H7 (cell line): ENCODE measurements at regions not wholly inside any gene's neighbourhood (a gene's known extent, or its start where the extent isn't known, plus 50 kb on each side); places are given as distances from the start of the nearest gene placed in this dataset.

ENCODE experiments used
- DNase-seq: peaks from one replicate; pipeline ENCODE4 v3.0.0; 2012
- H3K27me3 ChIP-seq: 2 replicates; pipeline ENCODE4 v1.6.0; 2011; ENCODE audit warnings: mild to moderate bottlenecking, low read length; ENCODE audit not compliant: control insufficient read depth, insufficient read depth
- H3K36me3 ChIP-seq: replicated peaks from 2 replicates; pipeline ENCODE4 v1.5.1; 2011; ENCODE audit warnings: low read length; ENCODE audit not compliant: control insufficient read depth, insufficient read depth
- H3K4me3 ChIP-seq: 2 replicates; pipeline ENCODE4 v1.5.1; 2011; ENCODE audit warnings: low read depth, mild to moderate bottlenecking, control low read depth, low read length, moderate library complexity; ENCODE audit not compliant: insufficient read depth

- no peaks in the 10 kb centered on the region for H3K27me3 ChIP-seq
- no peak overlapping the region for H3K4me3 ChIP-seq
- H3K36me3 ChIP-seq, result no peaks in the 10 kb centered on the region
- DNase-seq, result no peak
Measured at GRCh38 chrX:46382595-46382994, 162.6 kb downstream of the ZNF674 start.

- Histone ChIP-seq H3K27me3 (no peaks in the 10 kb centered on the region), H3K36me3 (no peaks in the 10 kb centered on the region), H3K4me3 (no peak overlapping the region)
- no peak for DNase-seq
Measured at GRCh38 chrX:46381630-46382029, 163.6 kb downstream of the ZNF674 start.

GRCh38 chrX:46380148-46380752 lies 165.0 kb downstream of the ZNF674 start:
- no peaks in the 10 kb centered on the region for H3K36me3 ChIP-seq
- H3K4me3 ChIP-seq, result no peak overlapping the region
- no peaks in the 10 kb centered on the region for H3K27me3 ChIP-seq
- DNase-seq, result no peak

GRCh38 chrX:46376246-46376885 lies 168.9 kb downstream of the ZNF674 start:
- Histone ChIP-seq H3K4me3 (no peak overlapping the region), H3K27me3 (no peaks in the 10 kb centered on the region), H3K36me3 (no peaks in the 10 kb centered on the region)
- DNase-seq, result peak; percentile 22

- no peak overlapping the region for H3K4me3 ChIP-seq
- no peaks in the 10 kb centered on the region for H3K27me3 ChIP-seq
- no peaks in the 10 kb centered on the region for H3K36me3 ChIP-seq
- no peak for DNase-seq
Measured at GRCh38 chrX:46375831-46376230, 169.4 kb downstream of the ZNF674 start.

GRCh38 chrX:46374371-46374770 lies 170.8 kb downstream of the ZNF674 start:
- H3K36me3 ChIP-seq, result no peaks in the 10 kb centered on the region
- DNase-seq, result no peak
- no peaks in the 10 kb centered on the region for H3K27me3 ChIP-seq
- H3K4me3 ChIP-seq, result no peak overlapping the region

GRCh38 chrX:46367491-46367890 lies 177.7 kb downstream of the ZNF674 start:
- H3K27me3 ChIP-seq, result no peaks in the 10 kb centered on the region
- H3K36me3 ChIP-seq, result no peaks in the 10 kb centered on the region
- DNase-seq, result no peak
- H3K4me3 ChIP-seq, result no peak overlapping the region

GRCh38 chrX:46366381-46367207 lies 178.6 kb downstream of the ZNF674 start:
- no peaks in the 10 kb centered on the region for H3K27me3 ChIP-seq
- no peak overlapping the region for H3K4me3 ChIP-seq
- no peak for DNase-seq
- no peaks in the 10 kb centered on the region for H3K36me3 ChIP-seq

- Histone ChIP-seq H3K36me3 (no peaks in the 10 kb centered on the region), H3K4me3 (no peak overlapping the region), H3K27me3 (no peaks in the 10 kb centered on the region)
- no peak for DNase-seq
Measured at GRCh38 chrX:46354481-46354880, 190.7 kb downstream of the ZNF674 start.

GRCh38 chrX:46341767-46342322 lies 203.4 kb downstream of the ZNF674 start:
- DNase-seq, result no peak
- H3K27me3 ChIP-seq, result no peaks in the 10 kb centered on the region
- H3K36me3 ChIP-seq, result no peaks in the 10 kb centered on the region
- H3K4me3 ChIP-seq, result no peak overlapping the region

GRCh38 chrX:46340696-46341095 lies 204.5 kb downstream of the ZNF674 start:
- Histone ChIP-seq H3K27me3 (no peaks in the 10 kb centered on the region), H3K36me3 (no peaks in the 10 kb centered on the region), H3K4me3 (no peak overlapping the region)
- DNase-seq, result no peak

GRCh38 chrX:46333550-46333949 lies 211.7 kb downstream of the ZNF674 start:
- no peak overlapping the region for H3K4me3 ChIP-seq
- DNase-seq, result no peak
- no peaks in the 10 kb centered on the region for H3K27me3 ChIP-seq
- H3K36me3 ChIP-seq, result no peaks in the 10 kb centered on the region

GRCh38 chrX:46330981-46331380 lies 214.2 kb downstream of the ZNF674 start:
- no peak for DNase-seq
- Histone ChIP-seq H3K36me3 (no peaks in the 10 kb centered on the region), H3K27me3 (no peaks in the 10 kb centered on the region), H3K4me3 (no peak overlapping the region)

GRCh38 chrX:46330513-46330912 lies 214.7 kb downstream of the ZNF674 start:
- no peak for DNase-seq
- H3K36me3 ChIP-seq, result no peaks in the 10 kb centered on the region
- no peak overlapping the region for H3K4me3 ChIP-seq
- H3K27me3 ChIP-seq, result no peaks in the 10 kb centered on the region

GRCh38 chrX:46328133-46328532 lies 217.1 kb downstream of the ZNF674 start:
- no peaks in the 10 kb centered on the region for H3K27me3 ChIP-seq
- no peak overlapping the region for H3K4me3 ChIP-seq
- DNase-seq, result no peak
- no peaks in the 10 kb centered on the region for H3K36me3 ChIP-seq
